HepG2 (cell line): ENCODE measurements at regions not wholly inside any gene's neighbourhood (a gene's known extent, or its start where the extent isn't known, plus 50 kb on each side); places are given as distances from the start of the nearest gene placed in this dataset.

ENCODE experiments used
- ATAC-seq: fragments of 200-7000 bp; cut with Tn5 transposase; 3 replicates; pipeline ENCODE4 v1.9.1; 2020; ENCODE audit warnings: mild to moderate bottlenecking, moderate library complexity
- BruUV-seq: library from RNA; stranded (reverse); fragments of 400-500 nt; replicated peaks from 2 replicates; lab custom pipeline; 2021; lab: Mats Ljungman, UMichigan
- CTCF ChIA-PET: fragments of 300-600 bp; formaldehyde crosslinking; extraction: SDS; loops from one replicate; lab custom pipeline; 2021; ENCODE audit warnings: low total read pairs, inconsistent platforms, low intra/inter-chr PET ratio; lab: Yijun Ruan, JAX
- POLR2A ChIA-PET: fragments of 350-600 bp; sonication (Branson Sonifier 250); formaldehyde crosslinking; loops from one replicate; lab custom pipeline; 2020; ENCODE audit warnings: antibody characterized with exemption, inconsistent platforms; lab: Yijun Ruan, JAX
- DNase-seq: peaks from one replicate; pipeline ENCODE4 v3.0.0-alpha.2; 2015; ENCODE audit warnings: low spot score
- FAIRE-seq: peaks from 3 replicates; lab custom pipeline; 2011; peaks lifted over from hg19 to GRCh38; lab: Jason Lieb, UNC
- H2AFZ ChIP-seq: one replicate; pipeline ENCODE4 v1.6.1; 2011; ENCODE audit warnings: low read length, inconsistent platforms
- H3K27ac ChIP-seq: fragments of 300-600 bp; 3 replicates; pipeline ENCODE4 v1.8.0; 2011; ENCODE audit warnings: mixed run types, mild to moderate bottlenecking, mixed read lengths, low read length, inconsistent platforms; ENCODE audit not compliant: insufficient read depth; ENCODE audit errors: extremely low read length
- H3K27me3 ChIP-seq, 2 experiments: fragments of 200-600 bp in 1 of 2; 2 replicates in 1 of 2; 3 replicates in 1 of 2; pipeline versions ENCODE4 v1.6.0 to v1.8.0; 2011; ENCODE audit warnings: low read length in 2 of 2, mild to moderate bottlenecking in 2 of 2, moderate library complexity in 2 of 2, inconsistent platforms in 1 of 2; ENCODE audit not compliant: insufficient read depth in 2 of 2, control insufficient read depth in 1 of 2
- H3K36me3 ChIP-seq, 2 experiments: fragments of 200-600 bp in 1 of 2; replicated peaks in 1 of 2; 2 replicates in 1 of 2; 3 replicates in 1 of 2; pipeline versions ENCODE4 v1.5.1 to v1.8.0; 2011; ENCODE audit warnings: low read length in 2 of 2, inconsistent platforms in 1 of 2; ENCODE audit not compliant: insufficient read depth in 2 of 2, control insufficient read depth in 1 of 2
- H3K4me1 ChIP-seq: 2 replicates; pipeline ENCODE4 v1.5.1; 2012; ENCODE audit warnings: low read length, inconsistent platforms; ENCODE audit not compliant: insufficient read depth
- H3K4me2 ChIP-seq: 2 replicates; pipeline ENCODE4 v1.6.0; 2011; ENCODE audit warnings: low read depth, low read length, inconsistent platforms
- H3K4me3 ChIP-seq, 3 experiments: fragments of 200-600 bp in 1 of 3; sonication (generic), shearing (Covaris generic) in 1 of 3; replicated peaks in 1 of 3; 2 replicates each; pipeline ENCODE4 v1.5.1; 2011 to 2016; ENCODE audit warnings: low read length in 3 of 3, inconsistent platforms in 2 of 3, low read depth in 2 of 3, mild to moderate bottlenecking in 2 of 3, control low read depth in 1 of 3, mixed read lengths in 1 of 3; ENCODE audit not compliant: insufficient read depth in 1 of 3
- H3K79me2 ChIP-seq: one replicate; pipeline ENCODE4 v1.6.1; 2011; ENCODE audit warnings: low read length, inconsistent platforms; ENCODE audit not compliant: insufficient read depth
- H3K9ac ChIP-seq: 2 replicates; pipeline ENCODE4 v1.6.0; 2011; ENCODE audit warnings: mild to moderate bottlenecking, low read depth, low read length, inconsistent platforms; ENCODE audit not compliant: insufficient read depth
- H3K9me3 ChIP-seq: 2 replicates; pipeline ENCODE4 v1.5.1; 2012; ENCODE audit warnings: mild to moderate bottlenecking, low read length
- H4K20me1 ChIP-seq: 2 replicates; pipeline ENCODE4 v1.6.0; 2011; ENCODE audit warnings: inconsistent platforms, mild to moderate bottlenecking, low read length, moderate library complexity; ENCODE audit not compliant: insufficient read depth
- ARID2 ChIP-seq: sonication (generic); formaldehyde crosslinking; IDR thresholded peaks from 2 replicates; pipeline ENCODE4 v1.8.1; 2022; ENCODE audit warnings: mild to moderate bottlenecking, missing genetic modification reagents, borderline replicate concordance
- CC2D1A ChIP-seq: sonication (generic); formaldehyde crosslinking; IDR thresholded peaks from 2 replicates; pipeline ENCODE4 v1.8.1; 2023; ENCODE audit warnings: mild to moderate bottlenecking, missing genetic modification reagents
- JUN ChIP-seq: sonication (generic); formaldehyde crosslinking; IDR thresholded peaks from 2 replicates; pipeline ENCODE4 v1.4.0; 2020; ENCODE audit warnings: mild to moderate bottlenecking, missing genetic modification reagents
- MED13 ChIP-seq: sonication (generic); formaldehyde crosslinking; IDR thresholded peaks from 2 replicates; pipeline ENCODE4 v1.5.0; 2020; ENCODE audit warnings: missing genetic modification reagents
- MZF1 ChIP-seq: sonication (generic); formaldehyde crosslinking; IDR thresholded peaks from 2 replicates; pipeline ENCODE4 v1.8.1; 2023; ENCODE audit warnings: mild to moderate bottlenecking, missing genetic modification reagents, borderline replicate concordance
- PHF20 ChIP-seq: sonication (generic); formaldehyde crosslinking; IDR thresholded peaks from 2 replicates; pipeline ENCODE4 v1.5.0; 2020; ENCODE audit warnings: mild to moderate bottlenecking, missing genetic modification reagents
- YEATS2 ChIP-seq: sonication (generic); formaldehyde crosslinking; IDR thresholded peaks from 2 replicates; pipeline ENCODE4 v1.4.0; 2020; ENCODE audit warnings: missing genetic modification reagents, borderline replicate concordance
- ZFX ChIP-seq: sonication (generic); formaldehyde crosslinking; IDR thresholded peaks from 2 replicates; pipeline ENCODE4 v1.4.0; 2020; ENCODE audit warnings: mild to moderate bottlenecking, low read depth, missing genetic modification reagents, moderate library complexity
- ZFY ChIP-seq: sonication (generic); formaldehyde crosslinking; IDR thresholded peaks from 2 replicates; pipeline ENCODE4 v1.4.0; 2020; ENCODE audit warnings: missing genetic modification reagents
- ZNF496 ChIP-seq: sonication (generic); formaldehyde crosslinking; IDR thresholded peaks from 2 replicates; pipeline ENCODE4 v1.8.1; 2023; ENCODE audit warnings: mild to moderate bottlenecking, moderate library complexity, missing genetic modification reagents; ENCODE audit not compliant: insufficient replicate concordance
- WGBS: methylation state at CpG from one replicate; pipeline ENCODE4 v1.1.6; 2017; ENCODE audit warnings: low lambda C conversion rate; 5-methylcytosine and 5-hydroxymethylcytosine counted together
- in situ Hi-C: cut with HindIII; loops from 2 replicates; pipeline ENCODE4 v1.10.0; 2017; ENCODE audit warnings: low pct_unique_long_range_greater_than_20kb; ENCODE audit not compliant: extremely low pct_ligation_motif_present
- intact Hi-C: fragments of 100-400 bp; cut with micrococcal nuclease; formaldehyde crosslinking; loops from one replicate; pipeline ENCODE4 v1.10.0; 2022; ENCODE audit not compliant: unreplicated experiment
- TF ChIP-seq, protein P1 (sequence below): sonication (generic); formaldehyde crosslinking; IDR thresholded peaks from 2 replicates; pipeline ENCODE4 v1.4.0; 2020; ENCODE audit warnings: missing genetic modification reagents, borderline replicate concordance

DNA sequence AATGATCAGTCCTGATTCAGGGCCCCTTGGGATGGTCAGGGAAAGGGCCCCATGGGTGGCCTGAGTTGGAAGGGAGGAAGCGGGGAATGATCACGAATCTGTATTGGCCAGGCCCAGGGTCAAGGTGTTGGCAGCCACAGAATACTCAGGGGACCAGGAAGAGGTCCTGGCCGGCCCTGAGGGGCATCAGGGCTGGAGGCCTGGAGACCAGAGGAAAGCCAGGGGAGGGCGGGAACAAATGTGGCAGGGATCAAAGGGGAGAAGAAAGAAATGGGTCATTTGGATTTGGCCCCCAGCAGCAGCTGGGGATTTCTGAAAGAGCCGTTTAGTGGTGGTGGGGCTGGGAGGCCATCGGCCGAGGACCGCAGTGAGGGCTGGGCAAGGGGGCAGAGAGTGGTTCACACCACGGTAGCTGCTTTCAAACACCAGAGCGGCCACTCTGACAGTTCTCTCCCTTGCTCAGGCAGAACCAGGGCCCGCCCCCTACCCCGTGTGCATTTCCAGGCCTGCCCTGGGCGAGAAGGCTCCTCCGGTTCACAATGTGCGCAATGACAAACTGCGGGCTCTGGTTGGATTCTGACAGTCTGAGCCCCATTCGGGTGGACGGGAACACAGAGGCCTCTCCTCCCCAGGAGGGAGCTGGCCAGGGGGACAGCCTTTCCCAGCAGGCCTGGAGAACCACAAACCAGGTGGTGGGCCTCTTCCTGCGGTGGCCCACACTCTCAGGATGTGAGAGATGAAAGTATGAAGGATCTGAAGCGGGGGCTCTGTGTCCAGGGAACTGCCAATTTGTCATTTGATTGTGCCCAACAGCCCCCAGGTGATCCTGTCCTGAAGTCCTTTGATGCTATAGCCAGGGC, 220.3 kb upstream of the IER5L start (continued):
- no peak for TF ChIP-seq MED13 (CRISPR knock-in tag)
- TF ChIP-seq, all 625 proteins: peak for 0

DNA sequence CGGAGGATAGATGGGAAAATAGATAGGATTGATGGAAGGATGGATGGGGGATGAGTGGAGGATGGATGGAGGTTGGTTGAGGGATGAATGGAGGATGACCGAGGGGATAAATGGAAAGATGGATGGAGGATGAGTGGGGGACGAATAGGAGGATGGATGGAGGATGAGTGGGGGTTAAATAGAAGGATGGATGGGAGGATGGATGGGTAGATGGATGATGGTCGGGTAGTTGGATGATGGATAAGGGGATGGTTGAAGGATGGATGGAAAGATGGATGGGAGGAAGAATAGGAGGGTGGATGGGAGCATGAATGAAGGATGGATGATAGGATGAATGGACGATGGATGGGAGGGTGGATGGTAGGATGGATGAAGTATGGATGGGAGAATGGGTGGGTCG, 219.3 kb upstream of the IER5L start:
- peaks cover 33% of the 10 kb centered on the region for H3K4me1 ChIP-seq
- no peak overlapping the region for H3K4me3 ChIP-seq
- no peak overlapping the region for H3K27ac ChIP-seq
- WGBS, result 15% methylated on average over 6 of the region's 6 CpGs
- ATAC-seq (no peak), DNase-seq (no peak), FAIRE-seq (no peak)
- TF ChIP-seq YEATS2 (CRISPR knock-in tag) (no peak), JUN (CRISPR knock-in tag) (no peak), PHF20 (CRISPR knock-in tag) (no peak), MZF1 (CRISPR knock-in tag) (no peak), ZFX (CRISPR knock-in tag) (no peak), CC2D1A (CRISPR knock-in tag) (no peak)
- H4K20me1 ChIP-seq, result no peaks in the 10 kb centered on the region
- ChIA-PET POLR2A (no interaction called here), CTCF (no interaction called here)
- H3K9me3 ChIP-seq, result no peaks in the 10 kb centered on the region
- H3K27me3 ChIP-seq, result peaks cover 16 to 27% of the 10 kb centered on the region in 2 experiments
- H2AFZ ChIP-seq, result no peak overlapping the region
- no peak overlapping the region for H3K9ac ChIP-seq
- intact Hi-C loops (no loop called here), in situ Hi-C loops (no loop called here)
- H3K79me2 ChIP-seq, result no peaks in the 10 kb centered on the region
- H3K4me2 ChIP-seq, result no peak overlapping the region
- H3K36me3 ChIP-seq, result no peaks in the 10 kb centered on the region
- no TSS peak for BruUV-seq

DNA sequence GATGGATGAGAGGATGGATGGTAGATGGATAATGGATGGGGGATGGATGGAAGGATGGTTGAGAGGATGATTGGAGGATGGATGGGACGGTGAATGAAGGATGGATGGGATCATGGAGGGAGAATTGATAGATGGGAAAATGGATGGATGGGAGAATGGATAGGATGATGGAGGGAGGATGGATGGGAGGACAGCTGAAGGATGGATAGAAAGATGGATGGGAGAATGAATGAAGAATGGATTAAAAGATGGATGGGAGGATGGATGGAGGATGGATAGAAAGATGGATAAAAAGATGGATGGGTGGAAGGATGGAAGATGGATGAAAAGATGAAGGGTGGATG, 218.3 kb upstream of the IER5L start:
- Histone ChIP-seq H4K20me1 (no peaks in the 10 kb centered on the region), H3K9me3 (no peaks in the 10 kb centered on the region), H3K27ac (no peak overlapping the region), H3K9ac (no peak overlapping the region), H2AFZ (no peak overlapping the region), H3K4me1 (peaks cover 33% of the 10 kb centered on the region), H3K27me3 (peaks cover 14 to 24% of the 10 kb centered on the region in 2 experiments), H3K79me2 (no peaks in the 10 kb centered on the region), H3K4me2 (no peak overlapping the region), H3K36me3 (no peaks in the 10 kb centered on the region), H3K4me3 (no peak overlapping the region)
- ChIA-PET POLR2A (no interaction called here), CTCF (no interaction called here)
- FAIRE-seq, result no peak
- in situ Hi-C loops, result no loop called here
- WGBS, result 4% methylated on average over 1 of the region's 1 CpG
- ATAC-seq, result no peak
- no peak for DNase-seq
- no TSS peak for BruUV-seq
- intact Hi-C loops, result no loop called here
- TF ChIP-seq, protein P1, sequence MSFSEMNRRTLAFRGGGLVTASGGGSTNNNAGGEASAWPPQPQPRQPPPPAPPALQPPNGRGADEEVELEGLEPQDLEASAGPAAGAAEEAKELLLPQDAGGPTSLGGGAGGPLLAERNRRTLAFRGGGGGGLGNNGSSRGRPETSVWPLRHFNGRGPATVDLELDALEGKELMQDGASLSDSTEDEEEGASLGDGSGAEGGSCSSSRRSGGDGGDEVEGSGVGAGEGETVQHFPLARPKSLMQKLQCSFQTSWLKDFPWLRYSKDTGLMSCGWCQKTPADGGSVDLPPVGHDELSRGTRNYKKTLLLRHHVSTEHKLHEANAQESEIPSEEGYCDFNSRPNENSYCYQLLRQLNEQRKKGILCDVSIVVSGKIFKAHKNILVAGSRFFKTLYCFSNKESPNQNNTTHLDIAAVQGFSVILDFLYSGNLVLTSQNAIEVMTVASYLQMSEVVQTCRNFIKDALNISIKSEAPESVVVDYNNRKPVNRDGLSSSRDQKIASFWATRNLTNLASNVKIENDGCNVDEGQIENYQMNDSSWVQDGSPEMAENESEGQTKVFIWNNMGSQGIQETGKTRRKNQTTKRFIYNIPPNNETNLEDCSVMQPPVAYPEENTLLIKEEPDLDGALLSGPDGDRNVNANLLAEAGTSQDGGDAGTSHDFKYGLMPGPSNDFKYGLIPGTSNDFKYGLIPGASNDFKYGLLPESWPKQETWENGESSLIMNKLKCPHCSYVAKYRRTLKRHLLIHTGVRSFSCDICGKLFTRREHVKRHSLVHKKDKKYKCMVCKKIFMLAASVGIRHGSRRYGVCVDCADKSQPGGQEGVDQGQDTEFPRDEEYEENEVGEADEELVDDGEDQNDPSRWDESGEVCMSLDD (CRISPR knock-in tag), result no peak
- no peak for TF ChIP-seq ARID2 (CRISPR knock-in tag)
- no peak for TF ChIP-seq ZNF496 (CRISPR knock-in tag)
- TF ChIP-seq ZFY (CRISPR knock-in tag), result no peak
